ENCODE measurements at regions not wholly inside any gene's neighbourhood (a gene's known extent, or its start where the extent isn't known, plus 50 kb on each side); places are given as distances from the start of the nearest gene placed in this dataset.

DNA sequence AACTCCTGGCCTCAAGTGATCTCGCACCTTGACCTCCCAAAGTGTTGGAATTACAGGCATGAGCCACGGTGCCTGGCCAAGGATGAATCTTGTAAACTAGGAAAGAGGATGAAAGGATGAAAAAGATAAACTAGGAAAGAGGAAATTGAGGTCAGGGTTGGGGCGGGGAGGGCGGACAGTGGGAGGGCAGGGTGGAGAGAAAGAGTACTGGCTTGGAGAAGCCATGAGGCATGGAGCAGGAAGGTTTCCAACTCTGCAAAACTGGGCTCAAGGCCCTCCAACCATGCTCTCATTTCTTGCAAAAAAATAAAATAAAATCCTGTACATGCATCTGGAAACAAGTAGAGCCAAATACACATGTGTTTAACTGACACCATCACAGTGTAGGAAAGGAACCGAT lies 256.6 kb upstream of the SGK1 start:
- TF ChIP-seq POLR2AphosphoS5 (IDR thresholded peaks at IDR 0.05) (no peak), POLR2A (IDR thresholded peaks at IDR 0.05) (no peak)
- TF ChIP-seq, protein P1, sequence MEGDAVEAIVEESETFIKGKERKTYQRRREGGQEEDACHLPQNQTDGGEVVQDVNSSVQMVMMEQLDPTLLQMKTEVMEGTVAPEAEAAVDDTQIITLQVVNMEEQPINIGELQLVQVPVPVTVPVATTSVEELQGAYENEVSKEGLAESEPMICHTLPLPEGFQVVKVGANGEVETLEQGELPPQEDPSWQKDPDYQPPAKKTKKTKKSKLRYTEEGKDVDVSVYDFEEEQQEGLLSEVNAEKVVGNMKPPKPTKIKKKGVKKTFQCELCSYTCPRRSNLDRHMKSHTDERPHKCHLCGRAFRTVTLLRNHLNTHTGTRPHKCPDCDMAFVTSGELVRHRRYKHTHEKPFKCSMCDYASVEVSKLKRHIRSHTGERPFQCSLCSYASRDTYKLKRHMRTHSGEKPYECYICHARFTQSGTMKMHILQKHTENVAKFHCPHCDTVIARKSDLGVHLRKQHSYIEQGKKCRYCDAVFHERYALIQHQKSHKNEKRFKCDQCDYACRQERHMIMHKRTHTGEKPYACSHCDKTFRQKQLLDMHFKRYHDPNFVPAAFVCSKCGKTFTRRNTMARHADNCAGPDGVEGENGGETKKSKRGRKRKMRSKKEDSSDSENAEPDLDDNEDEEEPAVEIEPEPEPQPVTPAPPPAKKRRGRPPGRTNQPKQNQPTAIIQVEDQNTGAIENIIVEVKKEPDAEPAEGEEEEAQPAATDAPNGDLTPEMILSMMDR (IDR thresholded peaks at IDR 0.05), result no peak
